ENCODE measurements at regions not wholly inside any gene's neighbourhood (a gene's known extent, or its start where the extent isn't known, plus 50 kb on each side); places are given as distances from the start of the nearest gene placed in this dataset.

DNA sequence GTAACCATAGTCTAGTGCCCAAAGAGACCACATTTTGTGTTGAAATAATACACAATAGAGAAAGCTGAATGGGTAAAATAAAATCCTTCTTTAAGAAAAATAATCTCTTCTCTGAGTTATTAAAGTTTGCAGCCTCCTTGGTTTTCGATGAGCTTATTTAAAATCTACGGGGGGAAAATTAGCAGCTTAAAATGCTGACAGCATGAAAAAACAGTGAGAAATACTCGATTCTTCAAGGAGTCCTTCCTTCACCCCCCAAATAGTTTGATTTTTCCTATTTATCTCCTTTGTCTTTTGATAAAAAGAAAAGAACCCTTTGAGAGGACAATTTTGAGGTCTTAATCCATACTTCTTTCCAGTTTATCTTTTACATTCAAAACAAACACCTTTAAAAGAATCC lies 394.0 kb upstream of the B3GALT2 start:
- no peak for FAIRE-seq
- TF ChIP-seq, protein P1, sequence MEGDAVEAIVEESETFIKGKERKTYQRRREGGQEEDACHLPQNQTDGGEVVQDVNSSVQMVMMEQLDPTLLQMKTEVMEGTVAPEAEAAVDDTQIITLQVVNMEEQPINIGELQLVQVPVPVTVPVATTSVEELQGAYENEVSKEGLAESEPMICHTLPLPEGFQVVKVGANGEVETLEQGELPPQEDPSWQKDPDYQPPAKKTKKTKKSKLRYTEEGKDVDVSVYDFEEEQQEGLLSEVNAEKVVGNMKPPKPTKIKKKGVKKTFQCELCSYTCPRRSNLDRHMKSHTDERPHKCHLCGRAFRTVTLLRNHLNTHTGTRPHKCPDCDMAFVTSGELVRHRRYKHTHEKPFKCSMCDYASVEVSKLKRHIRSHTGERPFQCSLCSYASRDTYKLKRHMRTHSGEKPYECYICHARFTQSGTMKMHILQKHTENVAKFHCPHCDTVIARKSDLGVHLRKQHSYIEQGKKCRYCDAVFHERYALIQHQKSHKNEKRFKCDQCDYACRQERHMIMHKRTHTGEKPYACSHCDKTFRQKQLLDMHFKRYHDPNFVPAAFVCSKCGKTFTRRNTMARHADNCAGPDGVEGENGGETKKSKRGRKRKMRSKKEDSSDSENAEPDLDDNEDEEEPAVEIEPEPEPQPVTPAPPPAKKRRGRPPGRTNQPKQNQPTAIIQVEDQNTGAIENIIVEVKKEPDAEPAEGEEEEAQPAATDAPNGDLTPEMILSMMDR (IDR thresholded peaks at IDR 0.05; ENCODE audit: borderline replicate concordance, extremely low read depth, insufficient read depth): no peak
- DNase-seq: no peak
- no peaks in the 10 kb centered on the region for H3K27me3 ChIP-seq (ENCODE audit: control insufficient read depth, insufficient read depth, low read length)
- H3K27ac ChIP-seq (ENCODE audit: low read depth in 2 of 2, low read length in 2 of 2): no peak overlapping the region
- H3K9ac ChIP-seq (ENCODE audit: low read length in 3 of 3): no peak overlapping the region
- no peak overlapping the region for H3K4me3 ChIP-seq (ENCODE audit: low read length in 3 of 3)
- no peaks in the 10 kb centered on the region for H3K9me3 ChIP-seq (ENCODE audit: control insufficient read depth in 2 of 3, insufficient read depth in 1 of 3, low read length in 3 of 3)
- intact Hi-C loops (cut with DNase I): no loop called here
- no peaks in the 10 kb centered on the region for H3K36me3 ChIP-seq (ENCODE audit: control insufficient read depth in 2 of 3, insufficient read depth in 3 of 3, low read length in 3 of 3)
- H3K4me1 ChIP-seq (ENCODE audit: control insufficient read depth in 2 of 3, insufficient read depth in 2 of 3, low read depth in 1 of 3, low read length in 3 of 3): no peaks in the 10 kb centered on the region

GRCh38 chr1:193579323-193579722 lies 392.9 kb upstream of the B3GALT2 start:
- TF ChIP-seq, protein P1 (IDR thresholded peaks at IDR 0.05; ENCODE audit: borderline replicate concordance, extremely low read depth, insufficient read depth): no peak
- no peaks in the 10 kb centered on the region for H3K4me1 ChIP-seq (ENCODE audit: control insufficient read depth in 2 of 3, insufficient read depth in 2 of 3, low read depth in 1 of 3, low read length in 3 of 3)
- no peak overlapping the region for H3K27ac ChIP-seq (ENCODE audit: low read depth in 2 of 2, low read length in 2 of 2)
- DNase-seq (no peak), FAIRE-seq (no peak)
- no peaks in the 10 kb centered on the region for H3K36me3 ChIP-seq (ENCODE audit: control insufficient read depth in 2 of 3, insufficient read depth in 3 of 3, low read length in 3 of 3)
- H3K27me3 ChIP-seq (ENCODE audit: control insufficient read depth, insufficient read depth, low read length): no peaks in the 10 kb centered on the region
- no peaks in the 10 kb centered on the region for H3K9me3 ChIP-seq (ENCODE audit: control insufficient read depth in 2 of 3, insufficient read depth in 1 of 3, low read length in 3 of 3)
- intact Hi-C loops (cut with DNase I): no loop called here
- H3K4me3 ChIP-seq (ENCODE audit: low read length in 3 of 3): no peak overlapping the region
- no peak overlapping the region for H3K9ac ChIP-seq (ENCODE audit: low read length in 3 of 3)

GRCh38 chr1:193574913-193575312 lies 388.5 kb upstream of the B3GALT2 start:
- DNase-seq (no peak), FAIRE-seq (no peak)
- no peaks in the 10 kb centered on the region for H3K4me1 ChIP-seq (ENCODE audit: control insufficient read depth in 2 of 3, insufficient read depth in 2 of 3, low read depth in 1 of 3, low read length in 3 of 3)
- H3K27me3 ChIP-seq (ENCODE audit: control insufficient read depth, insufficient read depth, low read length): no peaks in the 10 kb centered on the region
- no peak overlapping the region for H3K9ac ChIP-seq (ENCODE audit: low read length in 3 of 3)
- TF ChIP-seq, protein P1 (IDR thresholded peaks at IDR 0.05; ENCODE audit: borderline replicate concordance, extremely low read depth, insufficient read depth): no peak
- intact Hi-C loops (cut with DNase I): no loop called here
- no peaks in the 10 kb centered on the region for H3K36me3 ChIP-seq (ENCODE audit: control insufficient read depth in 2 of 3, insufficient read depth in 3 of 3, low read length in 3 of 3)
- no peak overlapping the region for H3K4me3 ChIP-seq (ENCODE audit: low read length in 3 of 3)
- no peak overlapping the region for H3K27ac ChIP-seq (ENCODE audit: low read depth in 2 of 2, low read length in 2 of 2)
- no peaks in the 10 kb centered on the region for H3K9me3 ChIP-seq (ENCODE audit: control insufficient read depth in 2 of 3, insufficient read depth in 1 of 3, low read length in 3 of 3)

GRCh38 chr1:193569983-193570269 lies 383.5 kb upstream of the B3GALT2 start:
- H3K9ac ChIP-seq (ENCODE audit: low read length in 3 of 3): no peak overlapping the region
- H3K4me1 ChIP-seq (ENCODE audit: control insufficient read depth in 2 of 3, insufficient read depth in 2 of 3, low read depth in 1 of 3, low read length in 3 of 3): no peaks in the 10 kb centered on the region
- no peak overlapping the region for H3K27ac ChIP-seq (ENCODE audit: low read depth in 2 of 2, low read length in 2 of 2)
- no peaks in the 10 kb centered on the region for H3K27me3 ChIP-seq (ENCODE audit: control insufficient read depth, insufficient read depth, low read length)
- intact Hi-C loops (cut with DNase I): no loop called here
- TF ChIP-seq, protein P1 (IDR thresholded peaks at IDR 0.05; ENCODE audit: borderline replicate concordance, extremely low read depth, insufficient read depth): no peak
- DNase-seq: no peak
- no peaks in the 10 kb centered on the region for H3K9me3 ChIP-seq (ENCODE audit: control insufficient read depth in 2 of 3, insufficient read depth in 1 of 3, low read length in 3 of 3)
- FAIRE-seq: no peak
- H3K36me3 ChIP-seq (ENCODE audit: control insufficient read depth in 2 of 3, insufficient read depth in 3 of 3, low read length in 3 of 3): no peaks in the 10 kb centered on the region
- H3K4me3 ChIP-seq (ENCODE audit: low read length in 3 of 3): no peak overlapping the region

All from kidney (tissue), 13 donors.